HUDEP-2 (cell line): ENCODE measurements at regions not wholly inside any gene's neighbourhood (a gene's known extent, or its start where the extent isn't known, plus 50 kb on each side); places are given as distances from the start of the nearest gene placed in this dataset.
"Not testable (repeated sequence)": the region's sequence is repeated elsewhere in the genome, so short reads cannot be mapped to it uniquely, and the experiment has no call there.

Source experiments
- DNase-seq, 76 experiments: peaks; one replicate each; lab custom pipeline; 2025; ENCODE audit not compliant: unreplicated experiment in 76 of 76; lab: John Stamatoyannopoulos, UW

GRCh38 chr12:83528571-83528970, 841.9 kb downstream of the TMTC2 start:
- no peak for DNase-seq

- DNase-seq: no peak
Measured at GRCh38 chr12:83527810-83528209, 841.1 kb downstream of the TMTC2 start.

GRCh38 chr12:83515306-83516026, 828.8 kb downstream of the TMTC2 start:
- DNase-seq: no peak

- DNase-seq: no peak
Measured at GRCh38 chr12:83514372-83514771, 827.7 kb downstream of the TMTC2 start.

GRCh38 chr12:83506841-83507240, 820.1 kb downstream of the TMTC2 start:
- no peak for DNase-seq

GRCh38 chr12:83505586-83505985, 818.9 kb downstream of the TMTC2 start:
- DNase-seq: no peak

GRCh38 chr12:83499894-83500293, 813.2 kb downstream of the TMTC2 start:
- not testable (repeated sequence) for DNase-seq

GRCh38 chr12:83477696-83478095, 791.0 kb downstream of the TMTC2 start:
- no peak for DNase-seq

GRCh38 chr12:83476695-83477690, 790.3 kb downstream of the TMTC2 start:
- no peak for DNase-seq

GRCh38 chr12:83476006-83476405, 789.3 kb downstream of the TMTC2 start:
- no peak for DNase-seq

GRCh38 chr12:83474369-83474768, 787.7 kb downstream of the TMTC2 start:
- no peak for DNase-seq

GRCh38 chr12:83473408-83474095, 786.8 kb downstream of the TMTC2 start:
- DNase-seq: no peak

- peak in 2 of 76 experiments; percentile 0 to 30 for DNase-seq
Measured at GRCh38 chr12:83472772-83473171, 786.1 kb downstream of the TMTC2 start.

- DNase-seq: no peak
Measured at GRCh38 chr12:83472350-83472749, 785.6 kb downstream of the TMTC2 start.

- no peak for DNase-seq
Measured at GRCh38 chr12:83471341-83471740, 784.6 kb downstream of the TMTC2 start.

GRCh38 chr12:83470749-83471148, 784.0 kb downstream of the TMTC2 start:
- no peak for DNase-seq

- no peak for DNase-seq
Measured at GRCh38 chr12:83468988-83469908, 782.5 kb downstream of the TMTC2 start.

- no peak for DNase-seq
Measured at GRCh38 chr12:83465632-83466031, 778.9 kb downstream of the TMTC2 start.

- no peak for DNase-seq
Measured at GRCh38 chr12:83462419-83462818, 775.7 kb downstream of the TMTC2 start.

GRCh38 chr12:83461336-83461935, 774.7 kb downstream of the TMTC2 start:
- no peak for DNase-seq
